Mesendoderm (in vitro differentiated cells): ENCODE measurements at regions not wholly inside any gene's neighbourhood (a gene's known extent, or its start where the extent isn't known, plus 50 kb on each side); places are given as distances from the start of the nearest gene placed in this dataset.

Source experiments
- DNase-seq: peaks from one replicate; pipeline ENCODE4 v3.0.0; 2013
- H2AK5ac ChIP-seq: 2 replicates; pipeline ENCODE4 v1.6.1; 2013; ENCODE audit warnings: low read length, inconsistent platforms
- H2BK120ac ChIP-seq: 2 replicates; pipeline ENCODE4 v1.6.1; 2013; ENCODE audit warnings: low read depth, mild to moderate bottlenecking, low read length, moderate library complexity, mixed read lengths
- H2BK15ac ChIP-seq: replicated peaks from 2 replicates; pipeline ENCODE4 v1.6.1; 2013; ENCODE audit warnings: low read depth, mild to moderate bottlenecking, moderate library complexity
- H2BK5ac ChIP-seq: 2 replicates; pipeline ENCODE4 v1.6.1; 2013; ENCODE audit warnings: low read length, inconsistent platforms
- H3K18ac ChIP-seq: 2 replicates; pipeline ENCODE4 v1.6.1; 2013; ENCODE audit warnings: mild to moderate bottlenecking, low read length, mixed read lengths
- H3K23ac ChIP-seq: one replicate; pipeline ENCODE4 v1.6.1; 2013; ENCODE audit warnings: low read length
- H3K27ac ChIP-seq: 2 replicates; pipeline ENCODE4 v1.5.1; 2013; ENCODE audit warnings: low read depth, mild to moderate bottlenecking, inconsistent platforms, low read length, moderate library complexity
- H3K27me3 ChIP-seq: 2 replicates; pipeline ENCODE4 v1.6.1; 2013; ENCODE audit warnings: low read length, control low read depth, mild to moderate bottlenecking, inconsistent platforms; ENCODE audit not compliant: insufficient read depth, poor library complexity
- H3K36me3 ChIP-seq: 2 replicates; pipeline ENCODE4 v1.6.1; 2013; ENCODE audit warnings: low read length, inconsistent platforms; ENCODE audit not compliant: control insufficient read depth, insufficient read depth
- H3K4ac ChIP-seq: one replicate; pipeline ENCODE4 v1.6.1; 2013; ENCODE audit warnings: low read depth, mild to moderate bottlenecking, low read length, moderate library complexity
- H3K4me1 ChIP-seq: 2 replicates; pipeline ENCODE4 v1.6.1; 2013; ENCODE audit warnings: low read depth, low read length, inconsistent platforms; ENCODE audit not compliant: control insufficient read depth
- H3K4me2 ChIP-seq: 2 replicates; pipeline ENCODE4 v1.6.1; 2013; ENCODE audit warnings: low read length
- H3K4me3 ChIP-seq: 2 replicates; pipeline ENCODE4 v1.5.1; 2013; ENCODE audit warnings: mild to moderate bottlenecking, low read length
- H3K56ac ChIP-seq: one replicate; pipeline ENCODE4 v1.6.1; 2013; ENCODE audit warnings: low read length
- H3K79me1 ChIP-seq: 2 replicates; pipeline ENCODE4 v1.6.1; 2013; ENCODE audit warnings: low read length, inconsistent platforms
- H3K79me2 ChIP-seq: 2 replicates; pipeline ENCODE4 v1.6.1; 2013; ENCODE audit warnings: mild to moderate bottlenecking, low read length; ENCODE audit not compliant: control insufficient read depth, insufficient read depth
- H3K9ac ChIP-seq: 2 replicates; pipeline ENCODE4 v1.6.1; 2013; ENCODE audit warnings: low read length, inconsistent platforms
- H4K5ac ChIP-seq: one replicate; pipeline ENCODE4 v1.6.1; 2013; ENCODE audit warnings: low read length
- H4K8ac ChIP-seq: one replicate; pipeline ENCODE4 v1.6.1; 2013; ENCODE audit warnings: low read depth, mild to moderate bottlenecking, control low read depth, low read length, moderate library complexity
- WGBS: extraction: QIAGEN DNeasy Blood & Tissue Kit; methylation state at CpG from one replicate; pipeline ENCODE4 v1.1.7; 2013; ENCODE audit warnings: low lambda C conversion rate, missing lambda C conversion rate; ENCODE audit not compliant: insufficient coverage; ENCODE audit errors: extremely low coverage; 5-methylcytosine and 5-hydroxymethylcytosine counted together

DNA sequence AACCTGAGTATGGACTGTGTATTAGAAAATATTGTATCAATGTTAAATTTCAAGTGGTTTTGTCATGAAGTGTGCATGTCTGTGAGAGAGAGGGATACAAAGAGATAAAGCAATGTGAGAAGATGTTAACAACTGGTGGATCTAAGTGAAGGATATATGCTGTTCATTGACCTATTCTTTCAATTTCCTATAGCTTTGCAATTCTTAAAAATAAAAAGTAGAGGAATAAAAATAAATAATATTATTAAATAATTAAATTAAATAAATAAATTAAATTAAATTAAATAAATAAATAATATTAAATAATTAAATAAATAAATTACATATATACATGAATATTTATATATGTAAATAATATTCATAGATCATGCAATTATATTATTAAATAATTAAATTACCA, 131.2 kb upstream of the DACH1 start:
- no peaks in the 10 kb centered on the region for H3K27me3 ChIP-seq
- H3K4me2 ChIP-seq, result no peak overlapping the region

GRCh38 chr13:71979616-71980015, 112.6 kb upstream of the DACH1 start:
- H3K79me1 ChIP-seq, result no peaks in the 10 kb centered on the region
- no peak overlapping the region for H3K27ac ChIP-seq
- H3K27me3 ChIP-seq, result no peaks in the 10 kb centered on the region
- H3K4ac ChIP-seq, result no peak overlapping the region
- H3K9ac ChIP-seq, result no peak overlapping the region
- H3K36me3 ChIP-seq, result no peaks in the 10 kb centered on the region
- no peaks in the 10 kb centered on the region for H3K4me1 ChIP-seq
- no peak overlapping the region for H2BK120ac ChIP-seq
- no CpG with 5 or more reads among the region's 3 CpGs for WGBS
- H3K4me2 ChIP-seq, result no peak overlapping the region
- no peak overlapping the region for H2AK5ac ChIP-seq
- no peak overlapping the region for H3K23ac ChIP-seq
- no peak overlapping the region for H4K8ac ChIP-seq
- no peaks in the 10 kb centered on the region for H3K79me2 ChIP-seq
- no peak overlapping the region for H2BK15ac ChIP-seq
- H3K18ac ChIP-seq, result no peak overlapping the region
- no peak overlapping the region for H3K56ac ChIP-seq
- H4K5ac ChIP-seq, result no peak overlapping the region
- DNase-seq, result peak; percentile 67
- no peak overlapping the region for H2BK5ac ChIP-seq
- no peak overlapping the region for H3K4me3 ChIP-seq

More for the DNA sequence above, 131.2 kb upstream of the DACH1 start:
- Histone ChIP-seq H2BK120ac (no peak overlapping the region), H3K4me1 (no peaks in the 10 kb centered on the region), H3K4me3 (no peak overlapping the region), H3K9ac (no peak overlapping the region), H4K8ac (no peak overlapping the region), H2AK5ac (no peak overlapping the region), H3K36me3 (no peaks in the 10 kb centered on the region), H4K5ac (no peak overlapping the region), H3K4ac (no peak overlapping the region), H3K79me2 (no peaks in the 10 kb centered on the region), H2BK15ac (no peak overlapping the region), H3K56ac (no peak overlapping the region), H3K18ac (no peak overlapping the region), H3K27ac (no peak overlapping the region), H3K23ac (no peak overlapping the region), H2BK5ac (no peak overlapping the region), H3K79me1 (no peaks in the 10 kb centered on the region)
- DNase-seq, result no peak

GRCh38 chr13:71977028-71977427, 110.0 kb upstream of the DACH1 start:
- no peak overlapping the region for H2BK15ac ChIP-seq
- H3K4ac ChIP-seq, result no peak overlapping the region
- H3K4me3 ChIP-seq, result no peak overlapping the region
- no peak overlapping the region for H2BK5ac ChIP-seq
- H3K36me3 ChIP-seq, result no peaks in the 10 kb centered on the region
- H3K79me2 ChIP-seq, result no peaks in the 10 kb centered on the region
- no peak overlapping the region for H3K18ac ChIP-seq
- no peak overlapping the region for H4K5ac ChIP-seq
- H3K27me3 ChIP-seq, result no peaks in the 10 kb centered on the region
- no peak overlapping the region for H3K56ac ChIP-seq
- H3K23ac ChIP-seq, result no peak overlapping the region
- no peak for DNase-seq
- WGBS, result no CpG with 5 or more reads among the region's 7 CpGs
- no peak overlapping the region for H2AK5ac ChIP-seq
- no peak overlapping the region for H3K9ac ChIP-seq
- no peak overlapping the region for H4K8ac ChIP-seq
- H2BK120ac ChIP-seq, result no peak overlapping the region
- H3K27ac ChIP-seq, result no peak overlapping the region
- no peaks in the 10 kb centered on the region for H3K79me1 ChIP-seq
- no peak overlapping the region for H3K4me2 ChIP-seq
- no peaks in the 10 kb centered on the region for H3K4me1 ChIP-seq

GRCh38 chr13:71967990-71968389, 101.0 kb upstream of the DACH1 start:
- Histone ChIP-seq H2BK15ac (no peak overlapping the region), H3K4me3 (no peak overlapping the region), H3K27ac (no peak overlapping the region), H3K56ac (no peak overlapping the region), H3K18ac (no peak overlapping the region), H3K27me3 (no peaks in the 10 kb centered on the region), H3K4me1 (no peaks in the 10 kb centered on the region), H2BK120ac (no peak overlapping the region), H4K8ac (no peak overlapping the region), H4K5ac (no peak overlapping the region), H3K9ac (no peak overlapping the region), H2BK5ac (no peak overlapping the region), H3K79me1 (no peaks in the 10 kb centered on the region), H2AK5ac (no peak overlapping the region), H3K4me2 (no peak overlapping the region), H3K4ac (no peak overlapping the region), H3K23ac (no peak overlapping the region), H3K79me2 (no peaks in the 10 kb centered on the region), H3K36me3 (no peaks in the 10 kb centered on the region)
- WGBS, result no CpG with 5 or more reads among the region's 5 CpGs
- peak; percentile 89 for DNase-seq

DNA sequence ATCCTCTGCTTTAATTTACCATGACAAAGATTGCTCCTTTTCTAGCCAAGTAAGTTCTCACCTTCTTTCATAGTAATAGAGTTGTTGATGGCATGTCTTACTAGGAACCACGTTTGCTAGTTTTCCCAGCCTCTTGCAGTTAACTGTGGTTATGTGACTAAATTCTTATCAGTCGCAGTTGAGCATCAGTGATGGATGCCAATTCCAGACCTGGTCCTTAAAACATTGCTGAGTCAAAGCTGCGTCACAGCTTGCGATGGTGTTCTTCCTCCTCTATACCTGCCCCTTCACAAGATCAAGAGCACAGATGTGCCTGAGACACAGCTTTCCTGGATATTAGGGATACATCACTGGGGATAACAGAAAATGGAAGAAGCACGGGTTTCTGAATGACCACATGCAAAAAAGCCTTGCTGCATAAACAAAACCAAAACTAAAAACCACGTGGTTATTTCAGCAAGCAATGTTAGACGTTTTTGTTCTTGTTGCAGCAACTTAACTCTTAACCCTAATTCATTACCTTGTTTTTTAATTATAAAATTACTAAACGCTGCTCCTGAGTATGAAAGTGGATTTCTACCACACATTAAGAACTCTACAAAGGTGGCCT, 97.6 kb upstream of the DACH1 start:
- Histone ChIP-seq H4K8ac (no peak overlapping the region), H3K79me2 (no peaks in the 10 kb centered on the region), H3K27ac (no peak overlapping the region)

GRCh38 chr13:71962735-71963134, 95.7 kb upstream of the DACH1 start:
- H3K4me1 ChIP-seq, result no peaks in the 10 kb centered on the region
- no peak overlapping the region for H2BK5ac ChIP-seq
- no peak overlapping the region for H3K4me2 ChIP-seq
- no peaks in the 10 kb centered on the region for H3K79me1 ChIP-seq
- H4K8ac ChIP-seq, result no peak overlapping the region
- no peak for DNase-seq
- no peak overlapping the region for H3K27ac ChIP-seq
- H2BK120ac ChIP-seq, result no peak overlapping the region
- H3K4ac ChIP-seq, result no peak overlapping the region
- no peak overlapping the region for H3K4me3 ChIP-seq
- H3K18ac ChIP-seq, result no peak overlapping the region
- WGBS, result no CpG with 5 or more reads among the region's 3 CpGs
- no peak overlapping the region for H3K23ac ChIP-seq
- H3K56ac ChIP-seq, result no peak overlapping the region
- no peak overlapping the region for H2AK5ac ChIP-seq
- no peak overlapping the region for H4K5ac ChIP-seq
- H3K79me2 ChIP-seq, result no peaks in the 10 kb centered on the region
- no peak overlapping the region for H3K9ac ChIP-seq
- H2BK15ac ChIP-seq, result no peak overlapping the region
- H3K27me3 ChIP-seq, result no peaks in the 10 kb centered on the region
- H3K36me3 ChIP-seq, result no peaks in the 10 kb centered on the region

More for the DNA sequence above, 97.6 kb upstream of the DACH1 start:
- WGBS, result no CpG with 5 or more reads among the region's 8 CpGs
- Histone ChIP-seq H3K27me3 (no peaks in the 10 kb centered on the region), H2BK120ac (no peak overlapping the region), H3K4me3 (no peak overlapping the region), H3K36me3 (no peaks in the 10 kb centered on the region), H3K9ac (no peak overlapping the region), H3K56ac (no peak overlapping the region), H2AK5ac (no peak overlapping the region), H4K5ac (no peak overlapping the region), H2BK5ac (no peak overlapping the region), H3K23ac (no peak overlapping the region), H3K4ac (no peak overlapping the region), H3K18ac (no peak overlapping the region), H3K79me1 (no peaks in the 10 kb centered on the region), H2BK15ac (no peak overlapping the region), H3K4me1 (no peaks in the 10 kb centered on the region), H3K4me2 (no peak overlapping the region)
- no peak for DNase-seq
